HUES6 (cell line): ENCODE measurements at regions not wholly inside any gene's neighbourhood (a gene's known extent, or its start where the extent isn't known, plus 50 kb on each side); places are given as distances from the start of the nearest gene placed in this dataset.

Experiments used
- H3K27ac ChIP-seq: 2 replicates; pipeline ENCODE4 v1.7.0; 2013; ENCODE audit warnings: low read depth, mild to moderate bottlenecking, low read length, inconsistent platforms
- H3K27me3 ChIP-seq: 2 replicates; pipeline ENCODE4 v1.6.1; 2013; ENCODE audit warnings: low read length; ENCODE audit not compliant: control insufficient read depth, insufficient read depth
- H3K36me3 ChIP-seq: 2 replicates; pipeline ENCODE4 v1.6.1; 2013; ENCODE audit warnings: low read length; ENCODE audit not compliant: control insufficient read depth, insufficient read depth
- H3K4me1 ChIP-seq: 2 replicates; pipeline ENCODE4 v1.6.1; 2013; ENCODE audit warnings: low read length; ENCODE audit not compliant: control insufficient read depth, insufficient read depth
- H3K4me3 ChIP-seq: 2 replicates; pipeline ENCODE4 v1.5.1; 2013; ENCODE audit warnings: low read depth, low read length
- H3K9ac ChIP-seq: one replicate; pipeline ENCODE4 v1.6.1; 2013; ENCODE audit warnings: mild to moderate bottlenecking, low read length
- H3K9me3 ChIP-seq: 2 replicates; pipeline ENCODE4 v1.6.1; 2013; ENCODE audit warnings: low read depth, low read length; ENCODE audit not compliant: control insufficient read depth, insufficient read depth

- H3K9me3 ChIP-seq = peaks cover 10% of the 10 kb centered on the region
- H3K4me3 ChIP-seq = no peak overlapping the region
- no peak overlapping the region for H3K9ac ChIP-seq
- H3K4me1 ChIP-seq = peaks cover 10% of the 10 kb centered on the region; the same call in 1 of the 2 replicates
- H3K27me3 ChIP-seq = no peaks in the 10 kb centered on the region
- no peak overlapping the region for H3K27ac ChIP-seq
- no peaks in the 10 kb centered on the region for H3K36me3 ChIP-seq
Observed at GRCh38 chr7:8378349-8379019, 54.9 kb upstream of the NXPH1 start.

- Histone ChIP-seq H3K4me1 (peaks cover 10% of the 10 kb centered on the region; the same call in 1 of the 2 replicates), H3K36me3 (no peaks in the 10 kb centered on the region), H3K9me3 (peaks cover 4% of the 10 kb centered on the region; the same call in 1 of the 2 replicates), H3K27ac (no peak overlapping the region), H3K4me3 (no peak overlapping the region), H3K27me3 (no peaks in the 10 kb centered on the region), H3K9ac (no peak overlapping the region)
Observed at GRCh38 chr7:8379264-8379663, 54.1 kb upstream of the NXPH1 start.

GRCh38 chr7:8380130-8380529, 53.3 kb upstream of the NXPH1 start:
- no peaks in the 10 kb centered on the region for H3K36me3 ChIP-seq
- H3K4me3 ChIP-seq = no peak overlapping the region
- H3K27me3 ChIP-seq = no peaks in the 10 kb centered on the region
- no peak overlapping the region for H3K9ac ChIP-seq
- H3K4me1 ChIP-seq = peaks cover 10% of the 10 kb centered on the region; the same call in 1 of the 2 replicates
- no peak overlapping the region for H3K27ac ChIP-seq
- no peaks in the 10 kb centered on the region for H3K9me3 ChIP-seq

DNA sequence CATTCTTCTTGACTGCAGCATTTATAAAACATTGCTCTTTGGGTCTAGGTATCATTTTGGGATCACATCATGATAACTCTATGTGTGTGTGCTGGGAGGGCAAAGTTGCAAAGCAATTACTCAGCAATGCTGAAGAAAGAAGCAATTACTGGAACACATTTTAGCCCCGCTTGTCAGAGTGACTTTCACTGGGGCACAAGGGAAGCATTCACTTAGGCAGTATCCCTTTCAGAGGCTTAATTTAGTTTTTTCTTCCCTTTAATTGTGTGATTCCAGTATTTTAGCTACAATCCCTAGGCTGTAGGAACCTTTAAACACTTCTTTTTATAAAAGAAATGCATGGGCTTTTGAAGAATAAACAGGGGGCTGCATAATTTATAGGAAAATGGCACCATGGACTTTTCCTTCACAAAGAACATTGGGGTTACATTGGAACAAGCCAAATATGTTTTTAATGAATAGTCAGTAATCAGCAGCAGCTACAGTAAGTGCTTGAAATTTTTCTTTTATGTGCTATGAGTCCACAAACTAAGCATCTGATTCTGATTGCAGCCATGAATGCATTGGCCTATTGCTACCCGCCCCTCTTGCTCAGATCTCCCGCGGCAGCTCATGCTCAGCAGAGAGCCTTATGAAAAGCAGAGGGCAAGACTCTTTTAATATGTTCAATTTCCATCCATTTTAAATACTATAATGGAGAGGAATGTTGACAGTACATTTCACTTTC, 51.2 kb upstream of the NXPH1 start:
- no peaks in the 10 kb centered on the region for H3K27me3 ChIP-seq
- no peak overlapping the region for H3K4me3 ChIP-seq
- H3K4me1 ChIP-seq = peaks cover 10% of the 10 kb centered on the region; the same call in 1 of the 2 replicates
- H3K9ac ChIP-seq = no peak overlapping the region
- H3K9me3 ChIP-seq = no peaks in the 10 kb centered on the region
- H3K27ac ChIP-seq = no peak overlapping the region
- H3K36me3 ChIP-seq = no peaks in the 10 kb centered on the region
